Loucy (cell line): ENCODE measurements at regions not wholly inside any gene's neighbourhood (a gene's known extent, or its start where the extent isn't known, plus 50 kb on each side); places are given as distances from the start of the nearest gene placed in this dataset.

Source experiments
- CTCF ChIP-seq: fragments of 200-600 bp; sonication (generic); conservative IDR thresholded peaks from 2 replicates; pipeline ENCODE4 v1.5.1; 2014; ENCODE audit warnings: mild to moderate bottlenecking, antibody characterized with exemption, low read length
- EZH2phosphoT487 ChIP-seq: fragments of 200-600 bp; IDR thresholded peaks from 2 replicates; pipeline ENCODE4 v1.6.1; 2018; ENCODE audit warnings: antibody characterized with exemption, mild to moderate bottlenecking, moderate library complexity, borderline replicate concordance

- no peak for TF ChIP-seq CTCF
- no peak for TF ChIP-seq EZH2phosphoT487
Measured at GRCh38 chr4:135124196-135124595, 922.6 kb upstream of the PABPC4L start.
